ENCODE measurements at regions not wholly inside any gene's neighbourhood (a gene's known extent, or its start where the extent isn't known, plus 50 kb on each side); places are given as distances from the start of the nearest gene placed in this dataset.

GRCh38 chr3:102574355-102574754, 139.5 kb downstream of the ZPLD1 start:
- DNase-seq (ENCODE audit: low read depth) = no peak
- H3K4me3 ChIP-seq (ENCODE audit: low read depth, low read length) = no peak overlapping the region
- TF ChIP-seq CTCF (conservative IDR thresholded peaks at IDR 0.05; ENCODE audit: low read depth, low read length) = no peak

DNA sequence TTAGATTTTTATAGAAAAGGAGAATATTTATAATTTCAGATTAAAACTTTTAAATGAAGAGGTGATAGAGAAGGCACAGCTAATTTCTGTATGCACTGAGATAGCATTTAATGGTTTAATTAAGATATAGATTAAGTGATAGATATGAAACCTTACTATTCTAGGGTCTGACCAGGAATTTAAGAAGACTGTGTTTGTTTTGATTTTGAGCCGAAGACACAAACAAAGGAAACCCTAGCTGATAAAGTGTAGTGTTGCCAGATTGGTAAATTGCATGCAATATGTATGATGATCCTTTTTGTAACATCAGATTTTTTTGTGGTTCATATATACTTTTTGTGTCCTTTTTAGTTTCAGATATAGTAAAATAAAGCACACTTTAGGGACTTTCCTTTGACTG, 141.8 kb downstream of the ZPLD1 start:
- TF ChIP-seq CTCF (conservative IDR thresholded peaks at IDR 0.05; ENCODE audit: low read depth, low read length) = no peak

DNA sequence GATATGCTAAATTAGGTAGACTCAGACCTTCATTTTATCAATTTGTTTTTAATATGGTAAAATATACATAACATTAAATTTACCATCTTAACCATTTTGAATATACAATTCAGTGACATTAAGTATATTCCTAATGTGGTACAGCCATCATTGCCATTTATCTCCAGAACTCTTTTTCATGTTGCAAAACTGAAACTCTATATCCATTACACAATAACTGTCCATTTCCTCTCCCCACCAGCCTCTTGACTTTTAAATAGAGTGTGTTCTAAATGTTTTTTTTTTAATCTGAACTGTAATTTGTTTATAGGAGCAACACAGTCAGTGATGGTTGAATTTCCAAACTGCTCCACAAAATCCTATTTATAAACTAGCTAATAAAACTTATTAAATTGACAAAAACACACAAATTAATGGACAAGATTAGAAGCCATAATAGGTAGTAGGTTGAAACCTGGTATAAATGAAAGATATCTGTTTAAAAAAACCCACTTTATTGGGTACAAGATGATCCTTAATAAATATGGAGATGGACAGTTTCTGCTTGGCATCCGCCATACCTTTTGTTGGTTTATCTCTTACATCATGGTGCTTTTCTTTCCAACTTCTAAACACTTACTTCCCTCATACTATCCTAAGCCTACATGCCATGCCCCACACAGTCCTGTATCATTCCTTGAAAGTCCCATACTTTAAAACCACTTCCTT, 142.4 kb downstream of the ZPLD1 start:
- no peak for DNase-seq (ENCODE audit: low read depth)
- TF ChIP-seq CTCF (conservative IDR thresholded peaks at IDR 0.05; ENCODE audit: low read depth, low read length) = no peak
- no peak overlapping the region for H3K4me3 ChIP-seq (ENCODE audit: low read depth, low read length)

More for the DNA sequence above, 141.8 kb downstream of the ZPLD1 start:
- DNase-seq (ENCODE audit: low read depth) = no peak
- H3K4me3 ChIP-seq (ENCODE audit: low read depth, low read length) = no peak overlapping the region

GRCh38 chr3:102580760-102581159, 145.9 kb downstream of the ZPLD1 start:
- no peak for TF ChIP-seq CTCF (conservative IDR thresholded peaks at IDR 0.05; ENCODE audit: low read depth, low read length)
- DNase-seq (ENCODE audit: low read depth) = no peak
- H3K4me3 ChIP-seq (ENCODE audit: low read depth, low read length) = no peak overlapping the region

GRCh38 chr3:102586485-102586884, 151.7 kb downstream of the ZPLD1 start:
- no peak for TF ChIP-seq CTCF (conservative IDR thresholded peaks at IDR 0.05; ENCODE audit: low read depth, low read length)
- no peak for DNase-seq (ENCODE audit: low read depth)
- no peak overlapping the region for H3K4me3 ChIP-seq (ENCODE audit: low read depth, low read length)

GRCh38 chr3:102593812-102594602, 159.2 kb downstream of the ZPLD1 start:
- H3K4me3 ChIP-seq (ENCODE audit: low read depth, low read length) = no peak overlapping the region
- no peak for TF ChIP-seq CTCF (conservative IDR thresholded peaks at IDR 0.05; ENCODE audit: low read depth, low read length)
- DNase-seq (ENCODE audit: low read depth) = no peak
